ENCODE measurements at regions not wholly inside any gene's neighbourhood (a gene's known extent, or its start where the extent isn't known, plus 50 kb on each side); places are given as distances from the start of the nearest gene placed in this dataset.

GRCh38 chr18:75129717-75130477, 79.0 kb downstream of the PTGR3 start:
- H3K4me3 ChIP-seq (ENCODE audit: low read length), result no peak overlapping the region
- no peaks in the 10 kb centered on the region for H3K9me3 ChIP-seq (replicated peaks; ENCODE audit: low read length)
- H3K27me3 ChIP-seq (ENCODE audit: control insufficient read depth, insufficient read depth, low read length), result no peaks in the 10 kb centered on the region
- H3K4me1 ChIP-seq (ENCODE audit: control insufficient read depth, insufficient read depth, low read length), result peaks cover 24% of the 10 kb centered on the region
- no peaks in the 10 kb centered on the region for H3K36me3 ChIP-seq (ENCODE audit: insufficient read depth, low read length)
- no peak overlapping the region for H3K9ac ChIP-seq (ENCODE audit: low read depth, low read length)
- no peak overlapping the region for H3K4me2 ChIP-seq (ENCODE audit: low read length)

GRCh38 chr18:75128911-75129716, 79.8 kb downstream of the PTGR3 start:
- peaks cover 24% of the 10 kb centered on the region for H3K4me1 ChIP-seq (ENCODE audit: control insufficient read depth, insufficient read depth, low read length)
- no peaks in the 10 kb centered on the region for H3K27me3 ChIP-seq (ENCODE audit: control insufficient read depth, insufficient read depth, low read length)
- no peaks in the 10 kb centered on the region for H3K36me3 ChIP-seq (ENCODE audit: insufficient read depth, low read length)
- no peaks in the 10 kb centered on the region for H3K9me3 ChIP-seq (replicated peaks; ENCODE audit: low read length)
- no peak overlapping the region for H3K4me3 ChIP-seq (ENCODE audit: low read length)
- H3K9ac ChIP-seq (ENCODE audit: low read depth, low read length), result no peak overlapping the region
- H3K4me2 ChIP-seq (ENCODE audit: low read length), result no peak overlapping the region

DNA sequence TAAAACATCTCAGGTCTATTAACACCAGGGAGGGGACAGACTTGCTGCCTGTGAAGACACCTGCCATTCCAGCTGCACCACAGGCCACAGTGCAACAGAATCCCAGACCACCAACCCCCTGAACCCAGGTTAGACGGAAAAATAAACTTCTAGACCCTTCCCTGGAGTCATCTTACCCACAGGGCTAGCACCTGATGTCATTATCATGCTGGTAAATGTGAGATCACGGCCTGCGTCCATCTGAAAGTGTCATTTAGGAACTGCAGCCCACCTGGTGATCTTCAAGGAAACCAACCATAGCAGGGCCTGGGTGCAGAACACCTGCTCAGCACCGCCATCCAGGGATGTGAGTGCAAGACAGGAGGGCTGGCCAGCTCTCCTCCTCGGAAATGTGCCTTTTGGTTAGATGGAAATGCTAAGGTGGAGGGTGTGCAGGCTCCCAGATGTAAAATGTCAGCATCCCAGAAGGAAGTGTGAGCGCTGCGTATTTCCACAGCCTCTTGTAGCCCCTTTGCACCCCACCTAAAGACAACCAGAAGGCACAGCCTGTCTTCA, 80.8 kb downstream of the PTGR3 start:
- Histone ChIP-seq H3K9ac (ENCODE audit: low read depth, low read length) (no peak overlapping the region), H3K36me3 (ENCODE audit: insufficient read depth, low read length) (no peaks in the 10 kb centered on the region), H3K4me1 (ENCODE audit: control insufficient read depth, insufficient read depth, low read length) (peaks cover 24% of the 10 kb centered on the region), H3K9me3 (replicated peaks; ENCODE audit: low read length) (no peaks in the 10 kb centered on the region), H3K4me3 (ENCODE audit: low read length) (no peak overlapping the region), H3K4me2 (ENCODE audit: low read length) (no peak overlapping the region), H3K27me3 (ENCODE audit: control insufficient read depth, insufficient read depth, low read length) (peaks cover 5% of the 10 kb centered on the region)

- H3K4me2 ChIP-seq (ENCODE audit: low read length), result no peak overlapping the region
- no peaks in the 10 kb centered on the region for H3K36me3 ChIP-seq (ENCODE audit: insufficient read depth, low read length)
- peaks cover 5% of the 10 kb centered on the region for H3K27me3 ChIP-seq (ENCODE audit: control insufficient read depth, insufficient read depth, low read length)
- no peak overlapping the region for H3K9ac ChIP-seq (ENCODE audit: low read depth, low read length)
- H3K4me3 ChIP-seq (ENCODE audit: low read length), result no peak overlapping the region
- peaks cover 24% of the 10 kb centered on the region for H3K4me1 ChIP-seq (ENCODE audit: control insufficient read depth, insufficient read depth, low read length)
- no peaks in the 10 kb centered on the region for H3K9me3 ChIP-seq (replicated peaks; ENCODE audit: low read length)
Measured at GRCh38 chr18:75127143-75128021, 81.6 kb downstream of the PTGR3 start.

DNA sequence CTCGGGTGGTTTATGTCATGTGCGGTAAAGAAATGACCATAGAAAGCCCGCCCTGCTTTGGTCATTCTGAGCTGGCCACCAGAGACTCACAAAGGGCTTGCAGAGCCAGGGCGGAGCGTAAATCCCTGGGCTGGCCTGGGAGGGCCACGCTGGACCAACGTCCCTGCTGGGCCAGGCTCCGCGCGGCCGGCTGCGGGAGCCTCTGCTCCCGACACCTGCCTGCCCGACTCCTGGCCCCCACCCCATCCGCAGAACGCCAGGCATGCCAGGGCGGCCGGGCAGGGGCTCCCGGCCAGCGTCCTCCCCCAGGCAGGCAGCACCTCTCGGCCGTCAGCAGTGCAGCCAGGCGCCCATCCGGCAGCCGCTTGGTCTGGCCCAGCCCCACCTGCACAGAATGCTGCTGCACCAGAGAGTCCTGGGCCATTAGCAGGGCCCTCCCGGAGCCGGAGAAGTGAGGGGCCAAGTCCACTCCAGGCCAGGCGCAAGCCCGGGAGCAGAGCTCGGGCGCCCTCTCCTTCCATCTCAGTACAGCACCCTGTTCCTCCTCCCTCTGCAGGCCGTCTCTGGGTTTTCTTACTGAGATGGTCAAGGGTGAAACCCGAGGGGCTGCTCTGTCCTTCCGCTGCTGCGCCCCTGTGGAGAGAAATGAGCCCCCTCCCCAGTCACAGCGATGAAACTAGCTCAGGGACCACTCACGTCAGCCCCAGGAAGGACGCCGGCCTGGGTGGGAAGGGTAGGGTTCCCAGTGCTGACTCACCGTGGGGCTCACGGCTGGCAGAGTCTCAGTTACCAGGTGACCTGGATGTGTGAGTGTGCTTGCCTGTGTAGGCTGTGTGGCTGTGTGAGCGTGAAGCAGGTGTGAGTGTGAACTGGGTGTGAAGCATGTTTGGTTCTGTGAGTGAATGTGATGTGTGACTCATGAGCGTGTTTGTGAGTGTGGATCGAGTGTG, 83.3 kb downstream of the PTGR3 start:
- Histone ChIP-seq H3K9me3 (replicated peaks; ENCODE audit: low read length) (no peaks in the 10 kb centered on the region), H3K27me3 (ENCODE audit: control insufficient read depth, insufficient read depth, low read length) (peaks cover 5% of the 10 kb centered on the region), H3K4me3 (ENCODE audit: low read length) (peak overlapping the region; percentile 62), H3K4me1 (ENCODE audit: control insufficient read depth, insufficient read depth, low read length) (peaks cover 13% of the 10 kb centered on the region), H3K9ac (ENCODE audit: low read depth, low read length) (peak overlapping the region; percentile 36), H3K4me2 (ENCODE audit: low read length) (peak overlapping the region; percentile 91), H3K36me3 (ENCODE audit: insufficient read depth, low read length) (no peaks in the 10 kb centered on the region)

DNA sequence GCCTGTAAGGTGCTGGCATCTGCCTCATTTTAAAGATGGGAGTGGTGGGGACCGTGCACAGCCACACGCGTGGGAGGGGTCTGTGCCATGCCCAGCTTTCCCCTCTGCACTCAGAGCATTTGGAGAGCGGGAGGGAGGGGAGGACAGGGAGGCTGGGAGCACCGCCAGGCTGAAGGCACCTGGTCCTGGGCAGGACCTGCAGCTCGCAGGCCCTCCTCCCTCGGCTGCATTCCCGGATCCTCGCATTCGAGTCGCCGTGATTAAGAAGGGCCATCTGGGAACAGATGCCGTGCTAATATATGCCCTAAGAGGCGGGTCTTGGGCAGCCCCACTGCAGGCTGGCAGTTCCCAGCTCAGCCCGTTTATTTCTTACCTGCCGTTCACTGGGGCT, 84.0 kb downstream of the PTGR3 start:
- no peak overlapping the region for H3K9ac ChIP-seq (ENCODE audit: low read depth, low read length)
- H3K9me3 ChIP-seq (replicated peaks; ENCODE audit: low read length), result no peaks in the 10 kb centered on the region
- H3K4me3 ChIP-seq (ENCODE audit: low read length), result no peak overlapping the region
- no peaks in the 10 kb centered on the region for H3K36me3 ChIP-seq (ENCODE audit: insufficient read depth, low read length)
- H3K27me3 ChIP-seq (ENCODE audit: control insufficient read depth, insufficient read depth, low read length), result peaks cover 5% of the 10 kb centered on the region
- peaks cover 8% of the 10 kb centered on the region for H3K4me1 ChIP-seq (ENCODE audit: control insufficient read depth, insufficient read depth, low read length)
- peak overlapping the region; percentile 91 for H3K4me2 ChIP-seq (ENCODE audit: low read length)

DNA sequence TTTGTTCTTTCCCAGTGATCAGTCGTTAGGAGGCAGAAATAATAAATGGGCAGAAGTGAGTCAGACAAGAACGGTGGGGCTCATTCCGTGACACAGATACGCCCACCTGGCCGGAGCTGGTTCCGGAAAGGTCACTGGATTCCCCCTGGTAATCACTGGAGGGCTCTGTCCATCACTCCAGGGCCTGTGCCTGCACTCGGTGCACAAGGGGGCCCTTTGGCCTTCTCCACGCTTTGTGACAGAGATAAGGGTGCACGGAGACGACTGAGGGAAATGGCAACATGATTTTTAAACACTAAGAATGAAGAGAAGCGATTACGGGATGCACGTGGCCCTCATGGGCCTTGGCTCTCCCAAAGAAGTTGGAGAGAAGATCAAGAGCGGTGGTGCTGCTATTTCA, 84.4 kb downstream of the PTGR3 start:
- Histone ChIP-seq H3K9me3 (replicated peaks; ENCODE audit: low read length) (no peaks in the 10 kb centered on the region), H3K36me3 (ENCODE audit: insufficient read depth, low read length) (no peaks in the 10 kb centered on the region), H3K27me3 (ENCODE audit: control insufficient read depth, insufficient read depth, low read length) (peaks cover 5% of the 10 kb centered on the region), H3K4me1 (ENCODE audit: control insufficient read depth, insufficient read depth, low read length) (peaks cover 8% of the 10 kb centered on the region), H3K9ac (ENCODE audit: low read depth, low read length) (no peak overlapping the region), H3K4me2 (ENCODE audit: low read length) (no peak overlapping the region), H3K4me3 (ENCODE audit: low read length) (no peak overlapping the region)

DNA sequence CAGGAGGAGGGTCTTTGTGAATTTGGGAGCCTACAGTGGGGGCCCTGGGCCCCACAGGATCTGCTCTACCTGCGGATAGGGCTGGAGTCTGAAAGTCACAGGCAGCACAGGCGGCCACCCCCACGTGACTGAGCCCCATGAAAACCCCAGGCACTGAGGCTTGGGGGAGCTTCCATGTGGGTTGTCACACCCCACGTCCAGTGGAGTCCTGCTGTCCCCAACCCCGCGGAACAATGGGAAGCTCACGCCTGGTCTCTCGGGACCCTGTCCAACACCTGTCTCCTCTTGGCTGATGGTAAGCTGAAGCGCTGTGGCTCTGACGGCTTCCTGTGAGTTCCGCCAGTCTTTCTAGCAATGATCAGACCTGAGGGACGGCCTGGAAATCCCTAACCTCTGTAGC, 85.8 kb downstream of the PTGR3 start:
- no peaks in the 10 kb centered on the region for H3K9me3 ChIP-seq (replicated peaks; ENCODE audit: low read length)
- H3K4me3 ChIP-seq (ENCODE audit: low read length), result no peak overlapping the region
- no peak overlapping the region for H3K9ac ChIP-seq (ENCODE audit: low read depth, low read length)
- H3K4me2 ChIP-seq (ENCODE audit: low read length), result no peak overlapping the region
- peaks cover 7% of the 10 kb centered on the region for H3K4me1 ChIP-seq (ENCODE audit: control insufficient read depth, insufficient read depth, low read length)
- peaks cover 5% of the 10 kb centered on the region for H3K27me3 ChIP-seq (ENCODE audit: control insufficient read depth, insufficient read depth, low read length)
- H3K36me3 ChIP-seq (ENCODE audit: insufficient read depth, low read length), result no peaks in the 10 kb centered on the region

GRCh38 chr18:75122334-75122958, 86.5 kb downstream of the PTGR3 start:
- peaks cover 5% of the 10 kb centered on the region for H3K27me3 ChIP-seq (ENCODE audit: control insufficient read depth, insufficient read depth, low read length)
- no peaks in the 10 kb centered on the region for H3K9me3 ChIP-seq (replicated peaks; ENCODE audit: low read length)
- no peaks in the 10 kb centered on the region for H3K4me1 ChIP-seq (ENCODE audit: control insufficient read depth, insufficient read depth, low read length)
- no peak overlapping the region for H3K9ac ChIP-seq (ENCODE audit: low read depth, low read length)
- no peak overlapping the region for H3K4me3 ChIP-seq (ENCODE audit: low read length)
- H3K4me2 ChIP-seq (ENCODE audit: low read length), result no peak overlapping the region
- H3K36me3 ChIP-seq (ENCODE audit: insufficient read depth, low read length), result no peaks in the 10 kb centered on the region

DNA sequence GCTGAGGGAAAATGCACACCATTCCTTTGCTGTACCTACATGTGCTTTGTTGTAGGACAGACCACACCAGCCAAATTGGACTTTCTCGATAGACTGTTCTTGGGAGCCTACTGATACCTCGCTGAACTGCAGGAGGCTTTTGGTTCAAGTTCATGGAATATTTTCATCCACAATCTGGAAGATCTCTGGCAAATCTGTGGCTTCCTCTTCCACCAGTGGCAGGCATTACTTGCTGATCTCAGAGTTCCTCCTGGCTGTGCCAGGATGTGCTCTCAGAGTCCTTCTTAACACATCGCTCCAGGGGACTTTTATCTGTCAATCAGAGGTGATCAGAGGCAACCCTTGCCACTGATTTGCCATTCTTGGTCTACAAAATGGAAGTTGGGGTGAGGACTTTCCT, 87.7 kb downstream of the PTGR3 start:
- H3K4me2 ChIP-seq (ENCODE audit: low read length), result no peak overlapping the region
- H3K4me3 ChIP-seq (ENCODE audit: low read length), result no peak overlapping the region
- no peaks in the 10 kb centered on the region for H3K36me3 ChIP-seq (ENCODE audit: insufficient read depth, low read length)
- H3K27me3 ChIP-seq (ENCODE audit: control insufficient read depth, insufficient read depth, low read length), result peaks cover 8% of the 10 kb centered on the region
- no peaks in the 10 kb centered on the region for H3K4me1 ChIP-seq (ENCODE audit: control insufficient read depth, insufficient read depth, low read length)
- no peaks in the 10 kb centered on the region for H3K9me3 ChIP-seq (replicated peaks; ENCODE audit: low read length)
- H3K9ac ChIP-seq (ENCODE audit: low read depth, low read length), result no peak overlapping the region
